ENCODE measurements at regions not wholly inside any gene's neighbourhood (a gene's known extent, or its start where the extent isn't known, plus 50 kb on each side); places are given as distances from the start of the nearest gene placed in this dataset.
A peak's percentile ranks its signal among the peaks of the same experiment; 100 is the strongest.
"Not testable (repeated sequence)": the region's sequence is repeated elsewhere in the genome, so short reads cannot be mapped to it uniquely, and the experiment has no call there.

DNA sequence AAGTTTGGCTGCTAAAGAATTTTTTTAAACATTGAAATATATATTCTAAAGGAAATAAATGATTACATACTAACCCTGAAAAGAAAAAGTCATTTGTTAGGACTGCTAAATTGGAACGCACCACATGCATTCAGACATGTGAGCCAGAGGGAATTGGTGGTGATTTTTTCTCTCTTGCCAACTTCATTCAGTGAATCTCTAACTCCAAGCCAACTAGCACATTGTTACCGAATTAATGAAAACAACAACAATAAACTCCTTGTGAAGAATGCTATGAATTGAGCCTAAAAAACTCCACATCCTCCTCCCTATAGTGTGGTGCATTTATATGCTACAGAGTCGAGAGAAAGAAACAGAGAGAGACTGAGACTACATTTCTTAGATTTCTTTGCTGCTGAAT lies 135.5 kb upstream of the CACNA2D1 start:
- Histone ChIP-seq H3K9ac (ENCODE audit: extremely low read depth, low read length, poor library complexity, severe bottlenecking) (no peak overlapping the region), H3K27me3 (ENCODE audit: control insufficient read depth, insufficient read depth, low read length, poor library complexity, severe bottlenecking) (no peaks in the 10 kb centered on the region), H3K27ac (ENCODE audit: low read depth, low read length) (no peak overlapping the region), H3K36me3 (ENCODE audit: control insufficient read depth, insufficient read depth, low read length) (no peaks in the 10 kb centered on the region), H3K9me3 (ENCODE audit: control insufficient read depth, low read length) (no peaks in the 10 kb centered on the region), H3K4me3 (ENCODE audit: low read length) (no peak overlapping the region), H3K4me1 (ENCODE audit: control insufficient read depth, insufficient read depth, low read length) (no peaks in the 10 kb centered on the region)
- Mint-ChIP-seq H3K4me3 (no peak overlapping the region), H3K36me3 (ENCODE audit: low read depth) (no peaks in the 10 kb centered on the region), H3K27ac (no peak overlapping the region), H3K27me3 (ENCODE audit: insufficient read depth) (peaks cover 4% of the 10 kb centered on the region), H3K9me3 (peaks cover 2% of the 10 kb centered on the region), H3K4me1 (peaks cover 18% of the 10 kb centered on the region)
- no peak for DNase-seq
- 92 to 97% methylated on average over 1 to 3 of the region's 3 CpGs for WGBS, 2 experiments (ENCODE audit: insufficient coverage in 1 of 2, insufficient read length in 1 of 2)
- TF ChIP-seq, protein P1, sequence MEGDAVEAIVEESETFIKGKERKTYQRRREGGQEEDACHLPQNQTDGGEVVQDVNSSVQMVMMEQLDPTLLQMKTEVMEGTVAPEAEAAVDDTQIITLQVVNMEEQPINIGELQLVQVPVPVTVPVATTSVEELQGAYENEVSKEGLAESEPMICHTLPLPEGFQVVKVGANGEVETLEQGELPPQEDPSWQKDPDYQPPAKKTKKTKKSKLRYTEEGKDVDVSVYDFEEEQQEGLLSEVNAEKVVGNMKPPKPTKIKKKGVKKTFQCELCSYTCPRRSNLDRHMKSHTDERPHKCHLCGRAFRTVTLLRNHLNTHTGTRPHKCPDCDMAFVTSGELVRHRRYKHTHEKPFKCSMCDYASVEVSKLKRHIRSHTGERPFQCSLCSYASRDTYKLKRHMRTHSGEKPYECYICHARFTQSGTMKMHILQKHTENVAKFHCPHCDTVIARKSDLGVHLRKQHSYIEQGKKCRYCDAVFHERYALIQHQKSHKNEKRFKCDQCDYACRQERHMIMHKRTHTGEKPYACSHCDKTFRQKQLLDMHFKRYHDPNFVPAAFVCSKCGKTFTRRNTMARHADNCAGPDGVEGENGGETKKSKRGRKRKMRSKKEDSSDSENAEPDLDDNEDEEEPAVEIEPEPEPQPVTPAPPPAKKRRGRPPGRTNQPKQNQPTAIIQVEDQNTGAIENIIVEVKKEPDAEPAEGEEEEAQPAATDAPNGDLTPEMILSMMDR (conservative IDR thresholded peaks at IDR 0.05): no peak

GRCh38 chr7:82578430-82578829 lies 134.9 kb upstream of the CACNA2D1 start:
- TF ChIP-seq, protein P1 (conservative IDR thresholded peaks at IDR 0.05): no peak

DNA sequence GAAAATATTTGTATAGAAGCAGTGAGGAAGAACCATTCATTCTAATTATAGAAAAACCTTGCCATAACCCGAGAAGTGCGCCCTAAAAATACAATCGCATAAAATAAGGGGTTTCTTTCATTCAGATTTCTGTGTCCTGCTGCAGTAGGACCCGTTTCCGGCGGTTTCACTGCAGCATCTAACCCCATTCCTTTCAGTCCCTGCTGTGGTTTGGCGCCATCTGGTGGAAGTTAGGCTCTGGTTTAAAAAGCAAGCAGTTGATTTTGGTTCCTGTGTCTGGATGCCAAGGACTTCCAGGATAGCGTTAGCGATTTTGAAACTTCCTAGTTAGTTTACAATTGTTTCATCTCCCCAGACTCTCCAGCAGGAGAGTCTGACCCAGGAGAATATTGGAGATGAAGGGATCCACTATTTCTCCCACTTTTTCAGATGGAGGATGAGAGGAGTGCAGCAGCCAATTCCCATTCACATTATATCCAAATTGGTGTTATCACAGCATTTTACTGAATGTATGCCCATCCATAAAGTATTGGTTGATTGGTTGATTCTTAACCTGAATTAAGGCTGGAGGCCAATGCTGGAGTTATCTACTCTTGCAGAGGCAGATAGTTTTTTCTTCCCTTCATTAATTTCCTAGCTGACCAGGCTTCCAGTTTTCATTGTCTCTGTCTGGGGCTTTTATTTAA lies 128.8 kb upstream of the CACNA2D1 start:
- no peak overlapping the region for H3K4me3 Mint-ChIP-seq
- H3K9me3 Mint-ChIP-seq: no peaks in the 10 kb centered on the region
- H3K9ac ChIP-seq (ENCODE audit: extremely low read depth, low read length, poor library complexity, severe bottlenecking): no peak overlapping the region
- no peaks in the 10 kb centered on the region for H3K36me3 Mint-ChIP-seq (ENCODE audit: low read depth)
- H3K27me3 Mint-ChIP-seq (ENCODE audit: insufficient read depth): peaks cover 7% of the 10 kb centered on the region
- H3K9me3 ChIP-seq (ENCODE audit: control insufficient read depth, low read length): no peaks in the 10 kb centered on the region
- peak; percentile 95 for DNase-seq
- no peaks in the 10 kb centered on the region for H3K36me3 ChIP-seq (ENCODE audit: control insufficient read depth, insufficient read depth, low read length)
- no peak overlapping the region for H3K27ac ChIP-seq (ENCODE audit: low read depth, low read length)
- TF ChIP-seq, protein P1 (conservative IDR thresholded peaks at IDR 0.05): peak; percentile 94
- no peaks in the 10 kb centered on the region for H3K27me3 ChIP-seq (ENCODE audit: control insufficient read depth, insufficient read depth, low read length, poor library complexity, severe bottlenecking)
- no peak overlapping the region for H3K27ac Mint-ChIP-seq
- no peaks in the 10 kb centered on the region for H3K4me1 ChIP-seq (ENCODE audit: control insufficient read depth, insufficient read depth, low read length)
- WGBS, 2 experiments (ENCODE audit: insufficient coverage in 1 of 2, insufficient read length in 1 of 2): 8 to 33% methylated on average over 2 to 9 of the region's 9 CpGs
- H3K4me3 ChIP-seq (ENCODE audit: low read length): no peak overlapping the region
- H3K4me1 Mint-ChIP-seq: peaks cover 12% of the 10 kb centered on the region

More at GRCh38 chr7:82578430-82578829, 134.9 kb upstream of the CACNA2D1 start:
- Mint-ChIP-seq H3K4me3 (no peak overlapping the region), H3K4me1 (peaks cover 14% of the 10 kb centered on the region), H3K27ac (no peak overlapping the region), H3K36me3 (ENCODE audit: low read depth) (no peaks in the 10 kb centered on the region), H3K27me3 (ENCODE audit: insufficient read depth) (peaks cover 4% of the 10 kb centered on the region), H3K9me3 (no peaks in the 10 kb centered on the region)
- Histone ChIP-seq H3K4me3 (ENCODE audit: low read length) (no peak overlapping the region), H3K27ac (ENCODE audit: low read depth, low read length) (no peak overlapping the region), H3K36me3 (ENCODE audit: control insufficient read depth, insufficient read depth, low read length) (no peaks in the 10 kb centered on the region), H3K27me3 (ENCODE audit: control insufficient read depth, insufficient read depth, low read length, poor library complexity, severe bottlenecking) (no peaks in the 10 kb centered on the region), H3K9ac (ENCODE audit: extremely low read depth, low read length, poor library complexity, severe bottlenecking) (no peak overlapping the region), H3K9me3 (ENCODE audit: control insufficient read depth, low read length) (no peaks in the 10 kb centered on the region), H3K4me1 (ENCODE audit: control insufficient read depth, insufficient read depth, low read length) (no peaks in the 10 kb centered on the region)
- 79 to 100% methylated on average over 1 of the region's 1 CpG for WGBS, 2 experiments (ENCODE audit: insufficient coverage in 1 of 2, insufficient read length in 1 of 2)
- DNase-seq: no peak

DNA sequence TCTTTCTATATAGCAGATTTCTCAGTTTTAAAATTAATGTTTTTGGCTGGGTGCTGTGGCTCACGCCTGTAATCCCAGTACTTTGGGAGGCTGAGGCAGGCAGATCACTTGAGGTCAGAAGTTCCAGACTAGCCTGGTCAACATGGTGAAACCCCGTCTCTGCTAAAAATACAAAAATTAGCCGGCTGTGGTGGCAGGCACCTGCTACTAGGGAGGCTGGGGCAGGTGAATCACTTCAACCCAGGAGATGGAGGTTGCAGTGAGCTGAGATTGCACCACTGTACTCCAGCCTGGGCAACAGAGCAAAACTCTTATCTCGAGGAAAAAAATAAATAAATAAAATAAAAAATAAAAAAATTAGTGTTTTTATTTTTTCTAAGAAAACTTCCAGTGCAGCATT lies 127.5 kb upstream of the CACNA2D1 start:
- H3K27ac ChIP-seq (ENCODE audit: low read depth, low read length); H3K9ac ChIP-seq (ENCODE audit: extremely low read depth, low read length, poor library complexity, severe bottlenecking); H3K9me3 ChIP-seq (ENCODE audit: control insufficient read depth, low read length); H3K9me3 Mint-ChIP-seq; H3K27ac Mint-ChIP-seq; H3K4me1 ChIP-seq (ENCODE audit: control insufficient read depth, insufficient read depth, low read length); H3K27me3 ChIP-seq (ENCODE audit: control insufficient read depth, insufficient read depth, low read length, poor library complexity, severe bottlenecking); H3K4me3 Mint-ChIP-seq; H3K4me3 ChIP-seq (ENCODE audit: low read length); H3K27me3 Mint-ChIP-seq (ENCODE audit: insufficient read depth); H3K36me3 ChIP-seq (ENCODE audit: control insufficient read depth, insufficient read depth, low read length); H3K36me3 Mint-ChIP-seq (ENCODE audit: low read depth); DNase-seq: not testable (repeated sequence)
- WGBS, 2 experiments (ENCODE audit: insufficient coverage in 1 of 2, insufficient read length in 1 of 2): 95 to 100% methylated on average over 1 to 3 of the region's 4 CpGs
- peaks cover 18% of the 10 kb centered on the region for H3K4me1 Mint-ChIP-seq
